Esophagus squamous epithelium (tissue), 4 donors: ENCODE measurements at regions not wholly inside any gene's neighbourhood (a gene's known extent, or its start where the extent isn't known, plus 50 kb on each side); places are given as distances from the start of the nearest gene placed in this dataset.

ENCODE experiments used
- POLR2A ChIP-seq, 4 donors: fragments of 450-650 bp; IDR thresholded peaks; one replicate each; pipeline ENCODE4 v1.6.1; 2017; ENCODE audit warnings: antibody characterized with exemption in 4 of 4, mild to moderate bottlenecking in 4 of 4, moderate library complexity in 3 of 4
- TF ChIP-seq, protein P1 (sequence below), 6 experiments: fragments of 450-650 bp in 4 of 6; fragments of 200-600 bp in 2 of 6; sonication (generic) in 2 of 6; IDR thresholded peaks; one replicate each; pipeline ENCODE4 v1.5.1; 2016 to 2019; ENCODE audit warnings: antibody characterized with exemption in 6 of 6, mild to moderate bottlenecking in 4 of 6, moderate library complexity in 4 of 6

DNA sequence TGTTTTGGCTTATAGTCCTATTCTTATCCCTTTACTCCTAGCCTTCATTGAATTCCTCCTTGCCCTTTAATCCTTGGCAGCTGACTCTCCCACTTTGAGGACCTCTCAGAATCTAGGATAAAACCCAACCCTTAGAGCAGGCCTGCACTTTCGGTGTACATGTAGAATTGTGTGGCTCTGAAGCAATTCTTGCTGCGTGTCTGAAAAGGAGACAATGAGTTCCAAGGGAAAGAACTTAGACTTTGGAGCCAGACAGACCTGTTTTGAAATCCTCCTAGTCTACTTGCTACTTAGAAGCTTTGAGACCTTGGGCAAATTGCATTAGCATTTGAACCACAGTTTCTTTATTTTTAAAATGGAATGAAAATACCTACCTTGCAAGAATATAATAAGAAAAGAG, 175.2 kb downstream of the BEND2 start:
- TF ChIP-seq, protein P1, sequence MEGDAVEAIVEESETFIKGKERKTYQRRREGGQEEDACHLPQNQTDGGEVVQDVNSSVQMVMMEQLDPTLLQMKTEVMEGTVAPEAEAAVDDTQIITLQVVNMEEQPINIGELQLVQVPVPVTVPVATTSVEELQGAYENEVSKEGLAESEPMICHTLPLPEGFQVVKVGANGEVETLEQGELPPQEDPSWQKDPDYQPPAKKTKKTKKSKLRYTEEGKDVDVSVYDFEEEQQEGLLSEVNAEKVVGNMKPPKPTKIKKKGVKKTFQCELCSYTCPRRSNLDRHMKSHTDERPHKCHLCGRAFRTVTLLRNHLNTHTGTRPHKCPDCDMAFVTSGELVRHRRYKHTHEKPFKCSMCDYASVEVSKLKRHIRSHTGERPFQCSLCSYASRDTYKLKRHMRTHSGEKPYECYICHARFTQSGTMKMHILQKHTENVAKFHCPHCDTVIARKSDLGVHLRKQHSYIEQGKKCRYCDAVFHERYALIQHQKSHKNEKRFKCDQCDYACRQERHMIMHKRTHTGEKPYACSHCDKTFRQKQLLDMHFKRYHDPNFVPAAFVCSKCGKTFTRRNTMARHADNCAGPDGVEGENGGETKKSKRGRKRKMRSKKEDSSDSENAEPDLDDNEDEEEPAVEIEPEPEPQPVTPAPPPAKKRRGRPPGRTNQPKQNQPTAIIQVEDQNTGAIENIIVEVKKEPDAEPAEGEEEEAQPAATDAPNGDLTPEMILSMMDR (IDR thresholded peaks at IDR 0.05), result no peak
- TF ChIP-seq POLR2A (IDR thresholded peaks at IDR 0.05), result no peak
